WI38 (cell line): ENCODE measurements at regions not wholly inside any gene's neighbourhood (a gene's known extent, or its start where the extent isn't known, plus 50 kb on each side); places are given as distances from the start of the nearest gene placed in this dataset.

Experiments
- H3K4me3 ChIP-seq: 2 replicates; pipeline ENCODE4 v1.5.1; 2011; ENCODE audit warnings: low read depth, mild to moderate bottlenecking, control low read depth, low read length
- CTCF ChIP-seq: IDR thresholded peaks from 2 replicates; pipeline ENCODE4 v1.5.1; 2012; ENCODE audit warnings: low read depth, mild to moderate bottlenecking, control low read depth, low read length

- no peak for TF ChIP-seq CTCF
- H3K4me3 ChIP-seq: no peak overlapping the region
These were observed 344.8 kb downstream of the MTRR start for GRCh38 chr5:8213701-8214240.

GRCh38 chr5:8216921-8217320 is 348.0 kb downstream of the MTRR start:
- no peak for TF ChIP-seq CTCF

GRCh38 chr5:8226148-8226547 is 357.2 kb downstream of the MTRR start:
- H3K4me3 ChIP-seq: no peak overlapping the region

More at GRCh38 chr5:8216921-8217320, 348.0 kb downstream of the MTRR start:
- H3K4me3 ChIP-seq: no peak overlapping the region

GRCh38 chr5:8227112-8227511 is 358.2 kb downstream of the MTRR start:
- TF ChIP-seq CTCF: no peak
- peak overlapping the region; percentile 21; the same call in 1 of the 2 replicates for H3K4me3 ChIP-seq

More at GRCh38 chr5:8226148-8226547, 357.2 kb downstream of the MTRR start:
- no peak for TF ChIP-seq CTCF

GRCh38 chr5:8229551-8229950 is 360.6 kb downstream of the MTRR start:
- TF ChIP-seq CTCF: no peak
- H3K4me3 ChIP-seq: no peak overlapping the region

GRCh38 chr5:8230868-8231267 is 361.9 kb downstream of the MTRR start:
- no peak for TF ChIP-seq CTCF
- no peak overlapping the region for H3K4me3 ChIP-seq

GRCh38 chr5:8233479-8233878 is 364.5 kb downstream of the MTRR start:
- no peak for TF ChIP-seq CTCF
- H3K4me3 ChIP-seq: no peak overlapping the region
